ENCODE measurements at regions not wholly inside any gene's neighbourhood (a gene's known extent, or its start where the extent isn't known, plus 50 kb on each side); places are given as distances from the start of the nearest gene placed in this dataset.

GRCh38 chr14:65937079-65937959 is 524.8 kb downstream of the FUT8 start:
- no peak for TF ChIP-seq CTCF (conservative IDR thresholded peaks at IDR 0.05; ENCODE audit: low read depth, low read length)
- no peak for TF ChIP-seq EZH2 (IDR thresholded peaks at IDR 0.05; ENCODE audit: borderline replicate concordance, low read depth, low read length, poor library complexity, severe bottlenecking)
